C4-2B (cell line): ENCODE measurements at regions not wholly inside any gene's neighbourhood (a gene's known extent, or its start where the extent isn't known, plus 50 kb on each side); places are given as distances from the start of the nearest gene placed in this dataset.

ENCODE experiments used
- CTCF ChIP-seq: fragments of 450-650 bp; conservative IDR thresholded peaks from 2 replicates; pipeline ENCODE4 v1.5.1; 2017; ENCODE audit warnings: mild to moderate bottlenecking
- ZFX ChIP-seq: fragments of 450-650 bp; IDR thresholded peaks from 2 replicates; pipeline ENCODE4 v1.6.1; 2017

- TF ChIP-seq CTCF (no peak), ZFX (no peak)
Observed at GRCh38 chr14:82182646-82183045, 649.0 kb upstream of the SEL1L start.
